Mammary epithelial cell (primary cell): ENCODE measurements at regions not wholly inside any gene's neighbourhood (a gene's known extent, or its start where the extent isn't known, plus 50 kb on each side); places are given as distances from the start of the nearest gene placed in this dataset.

Experiments used
- CTCF ChIP-seq, 2 donors: IDR thresholded peaks in 1 of 2; conservative IDR thresholded peaks in 1 of 2; 2 replicates each; pipeline ENCODE4 v1.5.1; 2011 to 2012; ENCODE audit warnings: inconsistent platforms in 2 of 2, low read length in 2 of 2, mild to moderate bottlenecking in 2 of 2, control low read depth in 1 of 2, low read depth in 1 of 2; ENCODE audit not compliant: insufficient read depth in 1 of 2; ENCODE audit errors: extremely low read depth in 1 of 2
- EZH2 ChIP-seq: IDR thresholded peaks from 2 replicates; pipeline ENCODE4 v1.6.1; 2012; ENCODE audit warnings: low read length, inconsistent platforms, borderline replicate concordance

GRCh38 chr11:29119116-29119515 lies 897.7 kb downstream of the KCNA4 start:
- no peak for TF ChIP-seq EZH2
- TF ChIP-seq CTCF (conservative IDR thresholded peaks at IDR 0.05 in 1 of 2, IDR thresholded peaks at IDR 0.05 in 1 of 2; ENCODE audit: extremely low read depth in 1 of 2, insufficient read depth in 1 of 2, low read depth in 1 of 2, low read length in 2 of 2) = no peak
